ENCODE measurements at regions not wholly inside any gene's neighbourhood (a gene's known extent, or its start where the extent isn't known, plus 50 kb on each side); places are given as distances from the start of the nearest gene placed in this dataset.

GRCh38 chrX:128457674-128458073, 405.5 kb upstream of the ACTRT1 start:
- no peak for TF ChIP-seq POLR2A (IDR thresholded peaks at IDR 0.05; ENCODE audit: low read length)
- TF ChIP-seq GATA1 (IDR thresholded peaks at IDR 0.05; ENCODE audit: low read depth, low read length): no peak
